ENCODE measurements at regions not wholly inside any gene's neighbourhood (a gene's known extent, or its start where the extent isn't known, plus 50 kb on each side); places are given as distances from the start of the nearest gene placed in this dataset.
A peak's percentile ranks its signal among the peaks of the same experiment; 100 is the strongest.

DNA sequence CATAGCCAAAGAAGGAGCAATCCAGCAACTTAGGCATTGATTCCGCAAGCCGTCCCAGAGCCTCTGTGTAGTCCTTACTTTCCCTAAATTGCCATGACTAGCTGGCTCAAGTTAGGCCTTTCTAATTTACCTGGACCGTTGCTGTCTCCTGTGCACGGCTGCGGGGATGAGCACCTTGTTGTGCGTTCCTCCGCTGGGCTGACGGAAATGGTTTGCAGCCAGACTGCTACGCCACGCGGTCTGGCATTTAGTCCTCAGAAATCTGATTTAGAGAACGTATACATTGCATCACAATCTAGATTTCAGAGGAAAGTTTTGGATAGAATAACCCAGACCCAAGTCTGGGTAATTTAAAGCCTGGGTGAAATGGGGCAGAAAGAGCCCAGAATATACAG is 133.2 kb upstream of the ARHGAP5 start:
- no peak for DNase-seq (ENCODE audit: low read depth)

DNA sequence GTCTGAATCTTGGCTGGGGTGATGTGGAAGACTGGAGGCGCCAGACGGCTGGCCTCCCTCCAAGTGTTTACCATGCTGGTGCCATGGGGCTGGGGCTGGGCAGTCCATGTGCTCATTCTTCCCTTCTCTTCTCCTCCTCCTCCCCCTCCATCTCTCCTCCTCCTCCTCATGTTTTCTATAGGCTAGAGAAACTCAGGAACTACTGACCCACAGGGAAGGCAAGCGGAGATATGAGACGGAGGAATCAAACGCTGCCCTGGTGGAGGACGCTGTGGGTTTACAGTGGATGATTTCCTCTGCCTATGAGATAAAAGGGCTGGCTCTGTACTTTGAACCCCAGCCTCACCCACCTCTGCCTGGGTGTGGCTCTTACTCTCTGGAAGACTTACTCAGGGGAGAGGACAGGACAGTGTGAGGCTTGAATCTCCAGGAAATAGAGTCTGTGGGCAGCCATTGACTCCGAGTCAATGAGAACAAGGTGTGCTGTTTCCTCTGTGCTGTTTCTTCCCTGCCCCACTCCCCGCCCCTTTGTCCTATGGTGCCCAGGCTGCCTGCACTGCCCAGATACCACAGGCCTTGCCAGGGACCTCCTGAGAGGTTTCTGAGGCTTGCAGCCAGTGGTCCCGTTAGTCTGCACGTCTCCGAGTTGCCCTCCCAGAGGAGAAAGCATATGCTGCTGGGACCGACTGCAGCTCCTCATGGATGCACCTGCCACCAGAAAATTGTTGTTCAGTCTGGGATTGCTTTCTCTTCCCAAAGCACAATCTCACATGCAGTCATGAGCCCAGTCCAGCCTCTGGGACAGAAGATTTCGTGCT is 132.6 kb upstream of the ARHGAP5 start:
- DNase-seq (ENCODE audit: low read depth) = no peak

DNA sequence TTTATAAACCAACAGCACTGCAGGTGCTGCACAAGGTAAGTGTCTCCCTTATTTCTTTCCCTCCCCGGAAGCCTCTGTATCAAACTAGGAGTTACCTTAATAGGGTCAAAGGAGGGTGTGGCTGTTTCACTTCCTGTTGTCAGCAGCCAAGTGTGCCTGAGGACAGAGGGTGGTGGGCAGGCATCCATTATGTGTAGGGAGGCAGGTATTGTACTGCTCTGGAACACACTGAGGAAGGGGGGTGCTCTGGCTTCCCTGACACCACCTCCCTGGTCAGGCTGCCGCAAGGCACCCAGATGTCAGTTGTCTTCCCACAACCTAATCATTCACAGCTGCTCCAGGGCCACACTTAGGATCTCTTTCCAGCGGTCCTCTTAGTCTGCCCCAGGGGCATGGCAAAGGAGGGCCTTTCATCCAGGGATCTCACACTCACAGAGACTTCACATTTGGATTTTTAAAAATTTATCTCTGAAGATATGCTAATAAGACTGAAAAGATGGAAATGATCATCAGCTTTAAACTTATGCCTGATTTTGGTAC is 132.0 kb upstream of the ARHGAP5 start:
- no peak for DNase-seq (ENCODE audit: low read depth)

DNA sequence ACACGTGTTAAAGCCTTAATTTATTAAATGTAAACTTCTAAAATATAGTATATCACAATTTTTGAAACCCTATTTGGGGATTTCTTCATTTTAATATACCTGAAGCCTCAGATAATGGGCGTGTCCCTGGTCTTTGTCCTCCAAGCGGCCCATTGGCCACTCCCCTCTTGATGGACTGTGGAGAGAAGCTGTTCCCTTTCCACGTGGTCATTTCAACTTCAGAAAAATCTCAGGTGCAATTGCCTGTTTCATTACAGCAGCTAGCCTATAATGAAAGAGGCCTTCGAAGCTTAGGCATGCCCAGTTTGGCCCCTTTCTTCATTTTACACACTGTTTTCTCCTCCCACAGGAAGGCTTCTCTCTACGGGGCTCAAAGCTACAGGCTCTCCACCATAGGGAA is 131.4 kb upstream of the ARHGAP5 start:
- DNase-seq (ENCODE audit: low read depth) = no peak

DNA sequence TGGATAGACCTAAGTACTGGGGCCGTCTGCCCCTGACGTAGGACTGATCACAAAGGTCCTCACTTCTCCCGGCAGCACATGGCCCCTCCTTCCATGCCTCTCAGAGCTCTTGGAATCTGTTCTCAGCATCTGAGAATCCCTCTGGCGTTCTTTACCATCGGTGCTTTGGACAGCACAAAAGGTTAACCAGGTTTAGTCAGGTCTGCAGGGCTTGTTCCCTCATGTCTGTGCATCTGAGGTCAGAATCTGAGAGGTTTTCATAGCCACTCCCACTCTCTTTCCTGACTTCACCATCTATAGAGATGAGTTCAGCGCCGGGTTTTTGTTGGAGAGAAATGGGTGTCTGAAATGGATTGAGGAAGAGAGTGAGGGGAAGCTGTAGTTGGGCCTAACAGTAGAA is 130.0 kb upstream of the ARHGAP5 start:
- no peak for DNase-seq (ENCODE audit: low read depth)

DNA sequence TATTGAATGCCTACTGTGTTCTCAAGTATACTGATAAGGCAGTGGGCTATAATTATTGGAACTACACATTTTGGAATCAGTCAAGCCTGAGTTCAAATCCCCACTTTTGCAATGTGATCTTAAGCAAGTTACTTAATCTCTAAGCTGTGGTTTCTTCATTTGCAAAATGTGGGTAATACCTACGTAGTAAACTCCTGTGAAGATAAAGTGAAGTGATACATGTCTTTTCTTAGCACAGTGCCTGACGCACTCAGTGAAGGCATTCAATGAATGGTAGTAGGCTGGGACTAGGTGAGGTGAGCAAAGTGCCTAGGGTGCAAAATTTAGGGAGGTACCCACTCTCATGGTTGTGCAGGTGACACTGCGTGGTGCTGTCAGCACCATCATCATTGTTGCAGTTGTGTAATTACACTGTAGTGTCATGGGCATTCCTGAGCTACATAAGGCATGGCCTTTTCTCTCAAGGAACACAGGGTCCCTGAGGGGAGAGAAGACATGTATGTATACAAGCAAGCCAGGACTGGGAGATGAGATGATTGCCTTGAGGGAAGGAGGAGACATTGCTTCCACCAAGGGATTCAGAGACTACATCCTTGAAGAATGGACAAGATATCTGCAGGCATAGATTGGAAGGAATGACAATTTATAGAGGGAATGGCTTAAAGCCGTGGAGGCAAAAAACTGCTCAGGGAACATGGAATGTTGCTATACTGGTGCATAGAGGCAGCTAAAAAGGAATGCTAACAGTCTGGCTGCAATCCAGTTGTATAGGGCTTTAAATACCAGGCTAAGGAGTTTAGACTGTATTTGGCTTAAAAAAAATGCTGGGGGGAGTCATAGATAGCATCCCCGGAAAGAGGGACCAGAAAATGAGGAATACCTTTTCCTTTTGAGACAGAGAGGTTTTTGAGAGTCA is 129.2 kb upstream of the ARHGAP5 start:
- no peak for DNase-seq (ENCODE audit: low read depth)

DNA sequence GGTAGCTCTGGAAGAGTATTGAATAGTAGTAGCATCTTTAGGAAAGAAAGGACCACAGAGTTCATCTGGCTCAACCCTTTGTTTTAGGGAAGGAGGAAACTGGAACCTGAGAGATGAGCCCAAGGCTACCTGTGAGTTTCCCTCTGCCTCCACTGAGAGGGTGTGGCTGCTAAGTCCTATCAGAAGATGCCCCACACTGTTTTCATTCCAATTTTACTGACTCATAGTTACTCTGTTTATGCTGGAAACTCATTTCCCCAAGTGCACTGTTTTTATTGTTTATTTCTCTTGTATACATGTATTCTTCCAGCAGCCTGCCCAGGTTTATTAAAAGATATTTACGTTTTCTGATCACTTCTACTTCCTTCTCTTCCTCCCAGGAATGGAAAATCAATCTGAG is 127.4 kb upstream of the ARHGAP5 start:
- DNase-seq (ENCODE audit: low read depth) = no peak

DNA sequence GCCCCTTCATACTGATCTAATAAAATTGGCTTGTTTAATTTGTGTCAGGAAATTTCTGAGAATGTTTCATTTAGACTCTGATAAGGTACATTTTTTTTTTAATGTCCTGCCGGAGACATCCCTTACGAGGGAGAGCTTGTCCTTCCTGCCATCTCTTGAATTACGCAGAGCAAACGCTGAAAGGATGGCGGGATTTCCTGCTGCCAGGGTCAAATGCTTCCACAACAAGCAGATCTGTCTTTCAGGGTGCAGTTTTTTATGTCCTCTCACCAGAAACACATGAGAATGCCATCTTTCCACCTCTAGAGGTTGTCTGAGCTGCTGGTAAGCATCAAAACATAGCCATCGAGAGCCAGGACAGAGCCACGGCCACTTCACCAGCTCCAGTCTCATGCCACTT is 126.8 kb upstream of the ARHGAP5 start:
- no peak for DNase-seq (ENCODE audit: low read depth)

DNA sequence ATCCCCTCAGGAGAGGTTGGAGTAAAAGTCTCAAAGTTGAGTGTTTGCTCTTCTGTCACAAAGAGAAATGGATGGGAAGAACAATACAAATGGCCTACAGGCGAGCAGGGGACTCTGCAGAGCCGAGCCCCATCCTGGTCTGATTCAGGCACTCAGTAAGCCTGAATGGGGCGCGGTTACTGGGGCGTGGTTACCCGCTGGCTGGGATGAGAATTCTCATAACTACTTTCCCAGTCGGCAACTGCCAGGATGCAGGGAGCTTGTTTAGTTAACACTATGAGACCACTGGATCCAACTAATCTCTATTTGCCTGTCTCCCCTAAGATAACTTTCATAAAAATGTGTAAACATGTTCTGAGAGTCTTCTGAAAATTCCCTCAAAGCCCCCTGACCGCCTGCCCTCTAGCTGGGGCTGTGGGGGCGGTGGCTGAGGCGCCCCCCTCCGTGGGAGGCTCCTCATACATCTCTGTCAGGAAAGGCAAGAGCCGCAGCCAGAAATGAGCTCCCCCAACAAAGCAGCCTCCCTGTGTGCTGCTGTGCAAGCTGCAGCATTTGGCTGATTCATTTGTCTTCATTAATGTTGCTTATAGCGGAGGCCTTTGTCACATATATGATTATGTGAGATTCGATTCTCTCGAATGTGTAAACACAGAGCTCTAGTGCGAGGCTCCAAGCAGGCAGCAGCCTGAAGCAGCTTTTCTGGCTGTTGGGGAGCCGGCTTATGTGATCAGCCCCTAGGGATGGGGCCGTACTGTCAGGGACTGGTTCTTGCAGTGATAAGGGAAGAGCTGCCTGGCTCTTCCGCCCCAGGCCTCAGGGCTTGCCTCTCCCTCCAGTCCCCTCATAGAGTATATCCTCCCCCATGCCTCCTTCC is 126.1 kb upstream of the ARHGAP5 start:
- DNase-seq (ENCODE audit: low read depth) = peak; percentile 17

DNA sequence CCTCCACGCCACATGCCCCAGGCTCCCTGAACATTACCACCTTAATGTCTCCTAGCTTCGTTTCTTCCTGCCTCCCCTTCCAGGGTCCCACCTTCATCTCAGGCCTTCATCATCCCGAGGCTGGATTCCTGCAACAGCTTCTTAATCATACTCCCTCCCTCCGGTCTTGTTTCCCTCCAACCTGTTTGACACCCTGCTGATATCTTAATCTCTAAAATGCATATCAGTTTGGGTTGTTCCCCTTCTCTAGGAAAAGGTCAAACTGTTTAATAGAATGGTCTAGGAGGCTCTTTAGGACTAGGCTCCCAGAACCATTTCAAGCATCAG is 125.5 kb upstream of the ARHGAP5 start:
- DNase-seq (ENCODE audit: low read depth) = no peak

DNA sequence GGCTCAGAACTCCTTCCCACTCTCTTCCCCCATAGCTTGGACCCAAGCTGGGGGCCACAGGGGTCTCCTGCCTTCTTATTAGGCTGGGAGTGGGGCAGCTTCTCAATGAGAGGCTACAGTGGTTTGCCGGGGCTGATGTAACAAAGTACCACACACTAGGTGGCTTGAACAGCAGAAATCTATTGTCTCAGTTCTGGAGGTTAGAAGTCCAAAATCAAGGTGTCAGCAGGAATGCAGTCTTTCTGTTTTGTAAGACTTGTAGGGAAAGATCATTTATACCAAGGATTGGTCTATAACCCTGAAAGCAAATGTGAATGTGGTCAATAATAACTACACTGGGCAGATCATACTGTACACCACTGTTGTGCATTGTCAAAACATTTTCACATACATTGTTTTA is 124.5 kb upstream of the ARHGAP5 start:
- DNase-seq (ENCODE audit: low read depth) = no peak

DNA sequence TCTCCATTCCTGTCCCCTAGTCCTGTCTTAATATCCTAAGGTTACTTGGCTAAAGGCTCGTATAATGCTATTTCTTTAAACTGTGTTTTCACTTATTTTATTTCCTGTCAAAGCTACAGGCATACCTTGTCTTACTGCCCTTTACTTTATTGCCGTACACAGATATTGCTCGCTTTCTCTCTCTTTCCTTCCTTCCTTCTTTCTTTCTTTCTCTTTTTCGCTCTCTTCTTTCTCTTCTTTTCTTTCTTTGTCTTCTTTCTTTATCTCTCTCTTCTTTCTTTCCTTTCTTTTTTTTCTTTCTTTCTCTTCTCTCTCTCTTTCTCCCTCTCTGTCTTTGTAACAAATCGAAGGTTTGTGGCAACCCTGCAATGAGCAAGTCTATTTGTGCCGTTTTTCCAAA is 123.9 kb upstream of the ARHGAP5 start:
- no peak for DNase-seq (ENCODE audit: low read depth)

DNA sequence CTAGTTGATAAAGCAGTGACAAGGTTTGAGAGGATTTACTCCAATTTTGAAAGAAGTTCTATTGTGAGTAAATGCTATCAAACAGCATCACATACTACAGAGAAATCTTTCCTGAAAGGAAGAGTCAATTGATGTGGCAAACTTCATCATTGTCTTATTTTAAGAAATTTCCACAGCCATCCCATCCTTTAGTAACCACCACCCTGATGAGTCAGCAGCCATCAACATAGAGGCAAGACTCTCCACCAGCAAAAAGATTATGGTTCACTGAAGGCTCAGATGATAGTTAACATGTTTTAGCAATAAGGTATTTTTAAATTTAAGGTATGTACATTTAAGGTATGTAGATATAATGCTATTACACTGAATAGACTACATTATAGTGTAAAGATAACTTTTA is 122.1 kb upstream of the ARHGAP5 start:
- no peak for DNase-seq (ENCODE audit: low read depth)

DNA sequence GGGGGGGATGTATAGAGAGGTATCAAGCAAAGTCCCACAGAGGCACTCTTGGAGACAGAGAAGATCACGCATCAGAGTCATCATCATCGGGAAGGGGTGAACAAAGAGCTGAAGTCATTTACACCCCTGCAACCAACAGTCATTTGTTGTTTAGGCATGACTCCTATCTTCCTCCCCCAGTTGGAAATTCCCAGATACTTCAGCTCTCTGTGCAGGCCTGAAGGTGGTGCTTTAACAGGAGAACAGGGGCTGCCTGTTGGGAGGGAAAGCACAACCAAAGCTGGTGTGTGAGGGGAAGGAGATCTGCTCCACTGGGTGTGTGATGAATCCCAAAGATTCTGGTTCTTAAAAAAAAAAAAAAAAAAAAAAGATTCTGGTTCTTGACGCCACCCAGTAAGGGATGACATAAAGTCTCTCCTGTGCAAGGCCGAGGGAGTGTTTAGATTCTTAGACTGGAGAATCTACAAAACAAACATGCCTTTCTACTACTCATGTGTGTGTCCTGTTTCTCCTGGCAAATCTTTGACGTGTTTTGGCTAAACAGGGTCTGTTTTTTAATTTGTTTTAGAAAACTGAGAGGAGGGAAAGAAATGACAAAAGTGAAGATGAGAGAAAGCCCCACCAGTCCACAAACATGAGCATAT is 121.0 kb upstream of the ARHGAP5 start:
- no peak for DNase-seq (ENCODE audit: low read depth)

DNA sequence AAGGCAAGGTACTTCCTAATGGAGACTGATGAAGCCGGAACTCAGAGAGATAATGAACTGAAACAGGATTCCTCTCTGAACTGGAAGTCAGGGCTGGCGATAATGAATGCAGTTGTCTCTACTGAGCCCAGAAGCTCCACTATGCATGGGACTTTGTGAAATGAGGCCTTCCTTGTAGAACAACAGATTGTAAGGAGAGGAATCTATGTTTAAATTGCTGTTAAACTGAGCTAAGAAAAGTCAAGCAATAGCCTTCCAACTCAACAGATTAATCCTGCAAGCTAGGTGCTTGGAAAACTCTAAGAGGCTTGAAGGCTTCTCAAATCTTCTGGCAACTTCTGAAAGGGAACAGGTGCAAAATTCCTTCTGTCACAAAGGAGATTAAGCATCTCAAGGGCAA is 119.5 kb upstream of the ARHGAP5 start:
- DNase-seq (ENCODE audit: low read depth) = no peak

DNA sequence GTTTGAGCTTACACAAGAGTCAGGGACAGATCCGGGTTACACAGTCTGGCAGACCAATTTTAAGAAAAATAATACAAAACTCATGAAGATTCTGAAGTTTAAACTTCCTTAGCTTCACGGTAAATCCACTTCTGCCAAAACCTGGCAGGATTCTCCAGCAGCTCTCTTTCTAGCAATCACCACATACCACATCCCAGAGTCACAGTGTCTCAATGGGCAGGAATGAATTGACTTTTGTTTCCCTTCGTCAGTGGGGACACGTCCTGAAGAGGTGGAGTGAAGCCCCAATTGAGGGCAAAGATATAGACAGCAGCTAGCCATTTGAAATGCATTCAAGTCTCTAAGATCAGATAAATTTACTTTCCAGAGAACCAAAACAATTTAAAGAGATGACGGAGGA is 117.1 kb upstream of the ARHGAP5 start:
- no peak for DNase-seq (ENCODE audit: low read depth)

DNA sequence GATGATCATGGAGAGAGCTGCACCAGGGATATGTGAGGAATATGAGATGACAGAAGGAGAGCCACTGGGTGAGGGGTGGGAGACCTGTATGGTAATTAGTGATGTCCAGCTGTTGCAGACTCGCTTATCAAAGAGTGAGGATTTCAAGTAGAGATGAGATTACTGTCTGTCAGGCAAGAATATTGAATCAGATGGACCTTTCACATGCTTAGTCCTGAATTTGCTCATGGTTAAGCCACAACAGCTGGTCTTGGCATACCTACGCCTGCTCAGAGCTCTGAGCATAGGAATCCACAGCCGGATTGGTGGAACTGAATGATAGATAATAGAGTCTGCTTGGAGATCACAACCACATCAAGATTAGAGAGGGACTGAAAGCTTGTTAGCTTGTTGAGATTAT is 115.2 kb upstream of the ARHGAP5 start:
- no peak for DNase-seq (ENCODE audit: low read depth)

DNA sequence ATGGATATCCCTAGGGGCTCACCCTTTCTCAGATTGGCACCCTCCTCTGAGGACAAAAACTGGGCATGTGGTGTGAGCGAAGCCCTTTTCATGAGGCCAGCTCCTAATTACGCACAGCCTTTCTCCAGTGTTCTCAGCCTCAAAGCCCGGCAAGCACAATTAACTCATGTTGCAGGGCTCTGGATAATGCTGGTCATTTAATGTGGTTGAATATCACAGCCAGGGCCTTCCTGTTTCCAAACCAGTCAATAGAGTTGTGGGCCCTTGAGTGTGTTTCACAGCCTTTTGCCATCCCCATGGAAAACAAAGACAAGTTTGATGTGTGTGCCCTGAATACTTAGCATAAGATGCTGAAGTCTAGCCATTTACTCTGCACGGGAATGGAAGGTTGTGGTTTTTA is 114.2 kb upstream of the ARHGAP5 start:
- DNase-seq (ENCODE audit: low read depth) = no peak

DNA sequence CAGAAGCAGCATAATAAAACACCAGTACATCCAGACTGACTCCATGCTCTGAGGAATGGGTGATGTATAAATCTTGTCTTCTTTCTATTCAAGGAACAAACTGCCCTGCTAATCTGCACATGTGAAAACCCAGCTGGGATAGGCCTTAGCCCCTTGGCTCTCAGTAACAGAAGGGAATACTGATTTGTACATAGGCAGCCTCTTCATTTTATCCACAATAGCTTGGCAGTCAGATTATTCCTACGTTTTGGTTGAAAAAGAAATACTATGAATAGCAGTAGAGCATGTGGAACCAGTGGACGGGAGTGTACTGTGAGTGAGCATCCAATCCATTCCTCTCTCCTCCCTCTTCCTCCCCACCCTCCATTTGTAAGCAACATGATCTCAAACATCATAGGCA is 113.5 kb upstream of the ARHGAP5 start:
- no peak for DNase-seq (ENCODE audit: low read depth)

DNA sequence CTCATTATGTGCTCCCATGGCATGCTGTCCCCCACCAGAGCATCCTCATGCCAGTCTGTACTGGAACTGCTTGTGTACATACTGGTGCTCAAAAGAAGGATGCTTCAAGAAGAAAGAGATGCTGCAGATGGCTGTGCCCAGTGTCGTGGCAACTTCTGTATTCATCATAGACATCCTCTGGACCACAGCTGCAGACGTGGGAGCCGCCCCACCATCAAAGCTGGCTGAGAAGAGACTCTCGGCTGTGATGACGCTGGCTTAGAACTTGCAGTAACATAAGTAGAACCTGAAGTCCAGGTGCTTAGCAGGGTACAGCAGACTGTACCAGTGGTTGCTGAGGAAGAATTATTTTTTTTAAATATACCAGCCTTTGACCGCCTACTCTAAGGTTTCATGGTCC is 112.6 kb upstream of the ARHGAP5 start:
- no peak for DNase-seq (ENCODE audit: low read depth)

DNA sequence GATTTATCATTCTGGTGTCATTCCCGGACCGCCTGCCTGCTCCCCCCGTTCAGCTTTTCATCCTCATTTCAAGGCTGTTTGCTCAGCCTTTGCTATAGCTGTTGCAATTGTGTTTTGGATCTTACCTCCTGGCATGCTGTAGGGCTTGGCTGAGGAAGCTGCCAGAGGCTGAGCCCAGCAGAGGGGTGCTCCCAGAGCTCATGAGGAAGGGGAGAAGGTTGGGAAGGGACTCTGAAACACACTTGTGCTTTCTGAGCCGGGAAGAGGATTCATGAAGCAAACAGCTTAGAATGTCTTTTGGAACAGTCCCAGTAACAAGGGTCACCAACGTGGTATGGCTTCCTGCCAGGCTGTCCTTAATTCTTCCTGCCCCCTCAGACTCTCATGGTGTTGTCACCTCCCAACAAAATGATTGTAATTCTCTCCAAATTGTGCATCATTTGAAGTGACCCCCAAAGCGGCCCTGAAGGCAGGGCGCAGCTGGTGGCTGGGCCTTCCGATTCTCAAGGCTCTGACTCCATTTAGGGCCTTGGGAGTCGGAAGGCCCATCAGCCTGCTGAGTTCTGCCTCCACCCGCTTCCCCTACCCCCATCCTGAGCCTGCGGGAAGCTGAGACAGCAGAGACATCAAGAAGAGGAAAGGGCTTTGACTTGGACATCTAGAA is 111.9 kb upstream of the ARHGAP5 start:
- no peak for DNase-seq (ENCODE audit: low read depth)
